PC-3 (cell line): ENCODE measurements at regions not wholly inside any gene's neighbourhood (a gene's known extent, or its start where the extent isn't known, plus 50 kb on each side); places are given as distances from the start of the nearest gene placed in this dataset.

Experiments used
- EZH2 ChIP-seq: fragments of 300-600 bp; sonication (generic); IDR thresholded peaks from one replicate; pipeline ENCODE4 v1.6.1; 2017; ENCODE audit warnings: antibody characterized with exemption, mild to moderate bottlenecking, low read length; ENCODE audit not compliant: unreplicated experiment
- EZH2phosphoT487 ChIP-seq: fragments of 300-600 bp; sonication (generic); IDR thresholded peaks from 2 replicates; pipeline ENCODE4 v1.6.1; 2018; ENCODE audit warnings: mild to moderate bottlenecking, antibody characterized with exemption, low read length, borderline replicate concordance
- TF ChIP-seq, protein P1 (sequence below): fragments of 300-600 bp; sonication (generic); conservative IDR thresholded peaks from 2 replicates; pipeline ENCODE4 v1.5.1; 2017; ENCODE audit warnings: antibody characterized with exemption, low read depth, mild to moderate bottlenecking, low read length

DNA sequence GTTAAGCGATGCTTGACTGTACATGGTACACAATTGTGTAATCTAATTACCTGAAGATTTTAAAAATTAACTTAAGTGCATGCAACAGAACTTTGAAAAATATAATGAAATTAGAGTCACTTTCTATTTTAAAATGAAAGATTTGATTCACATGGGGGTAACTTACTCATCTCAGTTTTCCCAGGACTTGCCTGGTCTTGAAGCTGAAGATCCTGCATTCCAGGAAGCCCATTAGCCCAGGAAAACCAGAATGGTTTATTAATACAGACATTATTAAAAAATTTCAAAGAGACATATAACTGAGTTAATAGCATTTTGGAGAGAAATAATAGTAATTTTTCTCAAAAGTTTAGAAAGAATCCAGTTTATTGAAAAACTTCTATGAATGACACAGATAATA, 190.6 kb downstream of the SIM1 start:
- TF ChIP-seq EZH2phosphoT487 (no peak), EZH2 (no peak)
- TF ChIP-seq, protein P1, sequence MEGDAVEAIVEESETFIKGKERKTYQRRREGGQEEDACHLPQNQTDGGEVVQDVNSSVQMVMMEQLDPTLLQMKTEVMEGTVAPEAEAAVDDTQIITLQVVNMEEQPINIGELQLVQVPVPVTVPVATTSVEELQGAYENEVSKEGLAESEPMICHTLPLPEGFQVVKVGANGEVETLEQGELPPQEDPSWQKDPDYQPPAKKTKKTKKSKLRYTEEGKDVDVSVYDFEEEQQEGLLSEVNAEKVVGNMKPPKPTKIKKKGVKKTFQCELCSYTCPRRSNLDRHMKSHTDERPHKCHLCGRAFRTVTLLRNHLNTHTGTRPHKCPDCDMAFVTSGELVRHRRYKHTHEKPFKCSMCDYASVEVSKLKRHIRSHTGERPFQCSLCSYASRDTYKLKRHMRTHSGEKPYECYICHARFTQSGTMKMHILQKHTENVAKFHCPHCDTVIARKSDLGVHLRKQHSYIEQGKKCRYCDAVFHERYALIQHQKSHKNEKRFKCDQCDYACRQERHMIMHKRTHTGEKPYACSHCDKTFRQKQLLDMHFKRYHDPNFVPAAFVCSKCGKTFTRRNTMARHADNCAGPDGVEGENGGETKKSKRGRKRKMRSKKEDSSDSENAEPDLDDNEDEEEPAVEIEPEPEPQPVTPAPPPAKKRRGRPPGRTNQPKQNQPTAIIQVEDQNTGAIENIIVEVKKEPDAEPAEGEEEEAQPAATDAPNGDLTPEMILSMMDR, result no peak
